A549 (cell line): ENCODE measurements at regions not wholly inside any gene's neighbourhood (a gene's known extent, or its start where the extent isn't known, plus 50 kb on each side); places are given as distances from the start of the nearest gene placed in this dataset.

Experiments
- CTCF ChIP-seq: fragments of >200 bp; sonication (Bioruptor Twin); formaldehyde crosslinking; IDR thresholded peaks from 3 replicates; pipeline ENCODE4 v1.5.1; 2016
- ELK1 ChIP-seq: fragments of 150-350 bp; IDR thresholded peaks from 2 replicates; pipeline ENCODE4 v1.6.1; 2014; ENCODE audit warnings: low read depth, mild to moderate bottlenecking, low read length
- EP300 ChIP-seq, 2 experiments: fragments of >200 bp; sonication (Bioruptor Twin); formaldehyde crosslinking; IDR thresholded peaks; 2 replicates in 1 of 2; 3 replicates in 1 of 2; pipeline ENCODE4 v1.6.1; 2016 to 2017
- POLR2A ChIP-seq: IDR thresholded peaks from 2 replicates; pipeline ENCODE4 v1.6.1; 2012; ENCODE audit warnings: mild to moderate bottlenecking, low read length
- USF2 ChIP-seq: fragments of 450-650 bp; IDR thresholded peaks from 2 replicates; pipeline ENCODE4 v1.6.1; 2014; ENCODE audit warnings: antibody characterized with exemption

DNA sequence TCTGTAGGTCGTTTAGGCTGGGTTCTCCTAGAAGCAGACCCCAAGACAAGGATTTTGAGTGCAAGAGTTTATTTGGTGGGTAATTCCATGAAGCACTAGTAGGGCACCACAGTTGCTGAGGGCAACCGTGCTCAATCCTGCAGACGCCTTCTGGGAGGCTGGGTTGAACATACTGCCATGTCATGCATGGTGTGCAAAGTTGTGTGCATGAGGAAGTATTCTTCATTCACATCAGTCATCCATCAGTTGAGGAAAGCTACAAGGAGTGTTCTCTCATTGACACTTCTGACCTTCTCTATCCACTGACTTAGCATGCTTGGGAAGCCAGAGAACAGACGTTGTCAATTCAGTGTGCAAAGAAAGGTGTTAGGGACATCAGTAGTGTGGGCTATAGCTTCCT is 179.2 kb downstream of the PTPN11 start:
- TF ChIP-seq USF2 (no peak), EP300 (IDR thresholded peaks at IDR 0.05) (no peak), POLR2A (no peak), CTCF (no peak), ELK1 (no peak)
